Esophagus muscularis mucosa (tissue), 4 donors: ENCODE measurements at regions not wholly inside any gene's neighbourhood (a gene's known extent, or its start where the extent isn't known, plus 50 kb on each side); places are given as distances from the start of the nearest gene placed in this dataset.

Source experiments
- DNase-seq: peaks from one replicate; pipeline ENCODE4 v3.0.0-alpha.2; 2017; ENCODE audit errors: extremely low spot score
- H3K27ac ChIP-seq, 4 donors: fragments of 200-600 bp; sonication (generic); replicated peaks in 1 of 4; 1 replicate in 3 of 4; 2 replicates in 1 of 4; pipeline ENCODE4 v1.5.1; 2016 to 2019; ENCODE audit warnings: mild to moderate bottlenecking in 1 of 4
- H3K27me3 ChIP-seq, 4 donors: fragments of 200-600 bp; sonication (generic); one replicate each; pipeline versions ENCODE4 v1.5.1 to v1.6.0; 2016 to 2019
- H3K36me3 ChIP-seq, 4 donors: fragments of 200-600 bp; sonication (generic); one replicate each; pipeline ENCODE4 v1.5.1; 2016 to 2019
- H3K4me1 ChIP-seq, 4 donors: fragments of 200-600 bp; sonication (generic); one replicate each; pipeline ENCODE4 v1.5.1; 2016 to 2019
- H3K4me3 ChIP-seq, 4 donors: fragments of 200-600 bp; sonication (generic); 1 replicate in 2 of 4; 2 replicates in 2 of 4; pipeline ENCODE4 v1.5.1; 2016 to 2019; ENCODE audit warnings: mild to moderate bottlenecking in 4 of 4, moderate library complexity in 1 of 4
- H3K9me3 ChIP-seq, 4 donors: fragments of 200-600 bp; sonication (generic); 1 replicate in 3 of 4; 2 replicates in 1 of 4; pipeline ENCODE4 v1.5.1; 2016 to 2019
- EP300 ChIP-seq: sonication (generic); formaldehyde crosslinking; IDR thresholded peaks from one replicate; pipeline ENCODE4 v1.6.1; 2017; ENCODE audit warnings: antibody characterized with exemption
- POLR2A ChIP-seq: fragments of 450-650 bp; IDR thresholded peaks from one replicate; pipeline ENCODE4 v1.6.1; 2017; ENCODE audit warnings: antibody characterized with exemption, moderate library complexity, mild to moderate bottlenecking, low read depth
- POLR2AphosphoS5 ChIP-seq, 2 donors: sonication (generic); formaldehyde crosslinking; IDR thresholded peaks; one replicate each; pipeline ENCODE4 v1.6.1; 2017; ENCODE audit warnings: antibody characterized with exemption in 2 of 2
- WGBS: methylation state at CpG from one replicate; pipeline ENCODE4 v1.1.5; 2018; 5-methylcytosine and 5-hydroxymethylcytosine counted together
- intact Hi-C: fragments of 100-400 bp; cut with DNase I; formaldehyde crosslinking; loops from one replicate; pipeline ENCODE4 v1.15.1; 2023
- TF ChIP-seq, protein P1 (sequence below), 3 experiments: fragments of 200-600 bp in 2 of 3; fragments of 450-650 bp in 1 of 3; sonication (generic) in 2 of 3; IDR thresholded peaks; one replicate each; pipeline ENCODE4 v1.5.1; 2017 to 2019; ENCODE audit warnings: antibody characterized with exemption in 3 of 3, mild to moderate bottlenecking in 2 of 3, moderate library complexity in 1 of 3

DNA sequence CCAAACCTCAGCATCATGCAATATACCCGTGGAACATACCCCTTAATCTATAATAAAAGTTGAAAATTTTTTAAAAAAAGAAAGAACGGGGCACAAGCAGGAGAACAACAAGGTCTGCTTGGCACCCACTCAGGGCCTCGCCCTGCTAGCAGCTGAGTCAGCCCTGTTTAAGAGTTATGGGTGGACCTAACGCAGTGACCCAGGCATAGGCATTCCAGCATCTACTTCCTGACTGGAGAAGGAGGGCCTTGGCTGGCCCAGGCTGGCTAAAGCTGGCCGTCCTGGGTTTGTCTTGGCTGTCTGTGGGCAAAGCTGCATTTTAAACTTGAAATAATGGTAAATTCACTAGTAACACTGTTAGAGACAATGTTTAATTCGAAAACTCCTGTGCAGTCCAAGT, 236.7 kb upstream of the PGRMC2 start:
- intact Hi-C loops: no loop called here
- TF ChIP-seq POLR2A (no peak), POLR2AphosphoS5 (IDR thresholded peaks at IDR 0.05) (peak in 1 of 2 donors; percentile 19)
- Histone ChIP-seq H3K4me1 (peaks cover 27 to 40% (median 30%) of the 10 kb centered on the region in 4 donors), H3K9me3 (no peaks in the 10 kb centered on the region), H3K4me3 (no peak overlapping the region), H3K27ac (peak overlapping the region in 3 of 4 donors; percentile 45 to 61 (median 52)), H3K27me3 (no peaks in the 10 kb centered on the region), H3K36me3 (no peaks in the 10 kb centered on the region)
- no peak for DNase-seq
- 54% methylated on average over 6 of the region's 6 CpGs for WGBS

DNA sequence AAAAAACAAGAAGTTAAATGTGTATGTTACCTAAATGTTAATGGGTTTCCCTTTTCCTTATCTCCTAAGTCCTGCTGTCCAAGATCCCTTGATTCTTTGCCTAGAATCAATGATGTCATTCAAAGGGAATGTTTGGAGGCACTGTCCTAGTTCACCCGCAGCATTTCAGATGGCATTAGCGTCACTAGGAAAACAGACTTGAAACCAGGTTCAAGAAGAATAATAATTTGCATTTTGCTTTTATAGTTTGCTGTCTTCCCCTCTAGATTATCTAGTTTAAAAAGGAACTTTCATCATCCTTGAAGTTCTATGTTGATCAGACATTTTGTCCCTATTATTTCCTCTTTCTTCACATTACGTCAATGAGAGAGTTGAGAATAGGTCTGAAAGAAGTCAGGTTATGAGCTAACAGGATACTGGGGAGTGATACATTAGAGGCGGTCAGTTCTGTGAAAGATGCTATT, 234.1 kb upstream of the PGRMC2 start:
- TF ChIP-seq, protein P1, sequence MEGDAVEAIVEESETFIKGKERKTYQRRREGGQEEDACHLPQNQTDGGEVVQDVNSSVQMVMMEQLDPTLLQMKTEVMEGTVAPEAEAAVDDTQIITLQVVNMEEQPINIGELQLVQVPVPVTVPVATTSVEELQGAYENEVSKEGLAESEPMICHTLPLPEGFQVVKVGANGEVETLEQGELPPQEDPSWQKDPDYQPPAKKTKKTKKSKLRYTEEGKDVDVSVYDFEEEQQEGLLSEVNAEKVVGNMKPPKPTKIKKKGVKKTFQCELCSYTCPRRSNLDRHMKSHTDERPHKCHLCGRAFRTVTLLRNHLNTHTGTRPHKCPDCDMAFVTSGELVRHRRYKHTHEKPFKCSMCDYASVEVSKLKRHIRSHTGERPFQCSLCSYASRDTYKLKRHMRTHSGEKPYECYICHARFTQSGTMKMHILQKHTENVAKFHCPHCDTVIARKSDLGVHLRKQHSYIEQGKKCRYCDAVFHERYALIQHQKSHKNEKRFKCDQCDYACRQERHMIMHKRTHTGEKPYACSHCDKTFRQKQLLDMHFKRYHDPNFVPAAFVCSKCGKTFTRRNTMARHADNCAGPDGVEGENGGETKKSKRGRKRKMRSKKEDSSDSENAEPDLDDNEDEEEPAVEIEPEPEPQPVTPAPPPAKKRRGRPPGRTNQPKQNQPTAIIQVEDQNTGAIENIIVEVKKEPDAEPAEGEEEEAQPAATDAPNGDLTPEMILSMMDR (IDR thresholded peaks at IDR 0.05): no peak
- TF ChIP-seq POLR2A (no peak), POLR2AphosphoS5 (IDR thresholded peaks at IDR 0.05) (no peak), EP300 (no peak)
- peaks cover 24 to 42% (median 32%) of the 10 kb centered on the region in 4 donors for H3K4me1 ChIP-seq
- no peaks in the 10 kb centered on the region for H3K36me3 ChIP-seq
- no peak for DNase-seq
- no peak overlapping the region for H3K4me3 ChIP-seq
- intact Hi-C loops: no loop called here
- no peak overlapping the region for H3K27ac ChIP-seq
- no peaks in the 10 kb centered on the region for H3K9me3 ChIP-seq
- WGBS: 41% methylated on average over 4 of the region's 4 CpGs
- no peaks in the 10 kb centered on the region for H3K27me3 ChIP-seq

DNA sequence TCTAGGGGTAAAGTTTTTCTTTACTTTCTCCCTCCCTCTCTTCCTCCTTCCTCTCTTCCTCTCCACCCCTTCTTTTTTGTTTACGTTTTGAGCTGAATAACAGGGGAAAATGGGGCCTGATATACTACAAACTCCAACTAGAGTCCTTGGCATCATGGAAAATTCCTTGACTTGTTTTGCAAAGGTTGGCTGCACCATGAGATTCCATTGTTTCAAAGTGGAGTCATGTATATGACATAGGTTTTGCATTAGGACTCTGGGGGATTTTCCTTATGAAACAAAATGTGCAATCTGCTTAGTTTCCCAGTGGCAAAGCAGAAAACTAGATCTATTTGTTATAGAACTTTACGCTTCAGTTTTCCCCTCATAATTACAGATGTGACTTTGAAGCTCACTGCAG, 233.5 kb upstream of the PGRMC2 start:
- TF ChIP-seq POLR2A: no peak
- TF ChIP-seq, protein P1 (IDR thresholded peaks at IDR 0.05): no peak
- TF ChIP-seq EP300: no peak
- TF ChIP-seq POLR2AphosphoS5 (IDR thresholded peaks at IDR 0.05): no peak
- Histone ChIP-seq H3K9me3 (no peaks in the 10 kb centered on the region), H3K4me1 (peaks cover 24 to 41% (median 31%) of the 10 kb centered on the region in 4 donors), H3K4me3 (no peak overlapping the region), H3K27me3 (no peaks in the 10 kb centered on the region), H3K36me3 (no peaks in the 10 kb centered on the region), H3K27ac (no peak overlapping the region)
- DNase-seq: no peak
- intact Hi-C loops: no loop called here
- WGBS: 85% methylated on average over 2 of the region's 2 CpGs

DNA sequence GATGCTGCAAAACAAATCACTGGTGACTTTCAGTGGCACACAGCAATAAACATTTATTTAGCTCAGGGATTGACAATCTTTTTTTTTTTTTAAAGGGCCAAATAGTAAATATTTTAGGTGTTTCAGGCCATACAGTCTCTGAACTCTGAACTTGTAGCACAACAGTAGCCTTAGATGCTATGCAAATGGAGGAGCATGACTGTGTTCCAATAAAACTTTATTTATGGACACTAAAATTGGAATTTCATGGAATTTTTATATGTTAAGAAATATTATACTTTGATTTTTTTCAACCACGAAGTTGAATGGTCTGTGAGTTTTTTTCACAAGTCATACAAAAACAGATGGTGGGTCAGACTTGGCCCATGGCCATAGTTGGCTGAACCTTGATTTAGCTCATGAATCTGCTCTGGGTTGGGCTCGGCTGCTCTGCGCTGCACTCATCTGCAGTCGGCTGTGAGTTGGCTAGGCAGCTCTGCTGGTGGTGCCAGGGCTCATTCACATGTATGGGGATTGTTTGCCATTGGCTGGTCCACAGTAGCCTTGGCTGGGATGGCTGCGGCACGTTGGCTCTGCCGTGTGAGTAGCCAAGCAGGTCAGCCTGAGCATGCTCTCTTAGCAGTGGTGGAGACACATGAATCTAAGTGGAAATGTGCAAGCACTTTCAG, 231.7 kb upstream of the PGRMC2 start:
- no peaks in the 10 kb centered on the region for H3K9me3 ChIP-seq
- H3K4me3 ChIP-seq: no peak overlapping the region
- no peak for DNase-seq
- H3K4me1 ChIP-seq: peaks cover 16 to 27% (median 19%) of the 10 kb centered on the region in 4 donors
- 72% methylated on average over 6 of the region's 7 CpGs for WGBS
- H3K36me3 ChIP-seq: no peaks in the 10 kb centered on the region
- no peaks in the 10 kb centered on the region for H3K27me3 ChIP-seq
- peak overlapping the region in 1 of 4 donors; percentile 46 for H3K27ac ChIP-seq
- TF ChIP-seq, protein P1 (IDR thresholded peaks at IDR 0.05): no peak
- TF ChIP-seq EP300: no peak
- TF ChIP-seq POLR2AphosphoS5 (IDR thresholded peaks at IDR 0.05): no peak
- TF ChIP-seq POLR2A: no peak
- intact Hi-C loops: no loop called here

DNA sequence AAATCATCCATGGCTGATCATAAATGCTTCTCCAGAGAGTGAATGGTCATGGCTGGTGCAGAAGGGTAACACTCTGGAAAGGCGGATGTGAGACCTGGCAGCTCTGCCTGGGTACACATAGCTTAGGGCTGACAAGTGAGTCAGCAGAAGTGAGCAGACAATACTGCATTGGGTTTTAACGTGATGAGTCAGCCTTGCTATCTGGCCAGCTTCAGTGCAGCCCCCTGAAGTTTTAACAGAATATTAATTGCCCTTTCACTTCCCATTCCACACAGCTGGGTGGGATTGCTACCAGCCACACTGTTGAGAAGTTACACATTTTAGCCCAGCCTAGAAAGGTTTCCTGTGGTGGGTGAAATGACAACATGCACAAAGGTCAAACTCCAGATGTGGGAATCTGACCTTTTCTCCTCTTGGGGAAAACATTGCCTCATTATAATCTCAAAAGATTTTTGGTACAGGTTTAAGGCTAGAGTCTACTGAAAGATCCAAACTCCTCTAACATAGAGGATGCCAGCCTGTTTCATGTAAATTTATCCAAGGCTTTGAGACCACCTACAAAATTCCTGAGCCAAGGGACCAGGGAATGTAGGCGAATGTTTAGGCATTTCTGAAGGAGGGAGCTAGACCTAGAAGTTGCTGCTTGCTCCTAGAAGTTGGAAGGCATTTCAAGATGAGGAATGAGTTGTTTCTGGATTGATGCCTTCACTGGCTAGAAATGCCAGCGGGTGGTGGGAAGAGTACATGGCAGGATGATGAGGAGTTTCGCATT, 230.3 kb upstream of the PGRMC2 start:
- Histone ChIP-seq H3K36me3 (no peaks in the 10 kb centered on the region), H3K27ac (peak overlapping the region; percentile 22 to 55 (median 48)), H3K4me3 (no peak overlapping the region), H3K9me3 (no peaks in the 10 kb centered on the region), H3K27me3 (no peaks in the 10 kb centered on the region), H3K4me1 (peaks cover 10 to 27% (median 16%) of the 10 kb centered on the region in 4 donors)
- intact Hi-C loops: no loop called here
- DNase-seq: no peak
- 45% methylated on average over 5 of the region's 5 CpGs for WGBS
- peak in 1 of 2 donors; percentile 56 for TF ChIP-seq POLR2AphosphoS5 (IDR thresholded peaks at IDR 0.05)
- TF ChIP-seq, protein P1 (IDR thresholded peaks at IDR 0.05): no peak
- no peak for TF ChIP-seq EP300
